Upper lobe of left lung (tissue), 6 donors: ENCODE measurements at regions not wholly inside any gene's neighbourhood (a gene's known extent, or its start where the extent isn't known, plus 50 kb on each side); places are given as distances from the start of the nearest gene placed in this dataset.

Experiments
- ATAC-seq, 2 donors: fragments of 200-7000 bp; cut with Tn5 transposase; one replicate each; pipeline ENCODE4 v1.9.1; 2022; ENCODE audit warnings: mild to moderate bottlenecking in 2 of 2, moderate library complexity in 2 of 2; ENCODE audit not compliant: low FRiP score in 2 of 2
- DNase-seq, 2 donors: peaks; one replicate each; pipeline ENCODE4 v3.0.0-alpha.2; 2019 to 2020
- H3K27ac ChIP-seq, 4 donors: fragments of 200-600 bp; sonication (generic); one replicate each; pipeline ENCODE4 v1.5.1; 2016 to 2019
- H3K27me3 ChIP-seq, 4 donors: fragments of 200-600 bp; sonication (generic); one replicate each; pipeline ENCODE4 v1.5.1; 2017 to 2019
- H3K36me3 ChIP-seq, 4 donors: fragments of 200-600 bp; sonication (generic); one replicate each; pipeline ENCODE4 v1.5.1; 2016 to 2019
- H3K4me1 ChIP-seq, 4 donors: fragments of 200-600 bp; sonication (generic); one replicate each; pipeline ENCODE4 v1.5.1; 2018 to 2019
- H3K4me3 ChIP-seq, 4 donors: fragments of 200-600 bp; sonication (generic); one replicate each; pipeline ENCODE4 v1.5.1; 2017 to 2019; ENCODE audit warnings: mild to moderate bottlenecking in 2 of 4, moderate library complexity in 1 of 4
- H3K9me3 ChIP-seq, 4 donors: fragments of 200-600 bp; sonication (generic); one replicate each; pipeline ENCODE4 v1.5.1; 2018 to 2019
- CTCF ChIP-seq, 6 experiments: fragments of 450-650 bp in 4 of 6; fragments of 200-600 bp in 2 of 6; sonication (generic) in 2 of 6; IDR thresholded peaks; one replicate each; pipeline ENCODE4 v1.5.1; 2016 to 2019; ENCODE audit warnings: antibody characterized with exemption in 6 of 6
- EP300 ChIP-seq, 4 donors: sonication (generic); formaldehyde crosslinking; IDR thresholded peaks; one replicate each; pipeline ENCODE4 v1.5.1; 2017; ENCODE audit warnings: antibody characterized with exemption in 4 of 4, control low read depth in 2 of 4
- POLR2A ChIP-seq, 4 donors: fragments of 450-650 bp; IDR thresholded peaks; one replicate each; pipeline ENCODE4 v1.5.1; 2016 to 2017; ENCODE audit warnings: antibody characterized with exemption in 4 of 4, mild to moderate bottlenecking in 2 of 4
- POLR2AphosphoS5 ChIP-seq, 2 donors: sonication (generic); formaldehyde crosslinking; IDR thresholded peaks; one replicate each; pipeline ENCODE4 v1.5.1; 2017; ENCODE audit warnings: antibody characterized with exemption in 2 of 2
- WGBS, 2 donors: methylation state at CpG; one replicate each; pipeline ENCODE4 v1.1.5; 2017 to 2018; 5-methylcytosine and 5-hydroxymethylcytosine counted together
- donor health status: DM: no; HTN: no; CAD: no; lungs with moderate emphysema.
- donor health status: DM: no; HTN: yes; CAD: no; lungs with severe emphysema.

- WGBS, 2 donors, result 0 to 11% methylated on average over 1 of the region's 1 CpG
- no peak for DNase-seq
- Histone ChIP-seq H3K9me3 (peaks cover 0 to 3% (median 0%) of the 10 kb centered on the region in 4 donors), H3K27me3 (no peaks in the 10 kb centered on the region), H3K4me1 (no peaks in the 10 kb centered on the region), H3K27ac (no peak overlapping the region), H3K36me3 (no peaks in the 10 kb centered on the region), H3K4me3 (no peak overlapping the region)
- TF ChIP-seq POLR2A (IDR thresholded peaks at IDR 0.05) (no peak), EP300 (IDR thresholded peaks at IDR 0.05) (no peak), POLR2AphosphoS5 (IDR thresholded peaks at IDR 0.05) (no peak), CTCF (IDR thresholded peaks at IDR 0.05) (no peak)
- no peak for ATAC-seq
These were observed 86.8 kb downstream of the ANKRD7 start for GRCh38 chr7:118311121-118311836.

GRCh38 chr7:118312051-118312450 is 87.5 kb downstream of the ANKRD7 start:
- TF ChIP-seq POLR2AphosphoS5 (IDR thresholded peaks at IDR 0.05) (no peak), EP300 (IDR thresholded peaks at IDR 0.05) (no peak)
- DNase-seq, result no peak
- Histone ChIP-seq H3K36me3 (no peaks in the 10 kb centered on the region), H3K4me1 (no peaks in the 10 kb centered on the region), H3K27ac (no peak overlapping the region), H3K9me3 (peaks cover 0 to 3% (median 0%) of the 10 kb centered on the region in 4 donors), H3K27me3 (no peaks in the 10 kb centered on the region), H3K4me3 (no peak overlapping the region)
- no peak for ATAC-seq
- WGBS, 2 donors, result 66 to 69% methylated on average over 1 of the region's 1 CpG

- Histone ChIP-seq H3K27me3 (no peaks in the 10 kb centered on the region), H3K4me3 (no peak overlapping the region), H3K36me3 (no peaks in the 10 kb centered on the region), H3K9me3 (peaks cover 0 to 3% (median 0%) of the 10 kb centered on the region in 4 donors), H3K4me1 (no peaks in the 10 kb centered on the region), H3K27ac (no peak overlapping the region)
- WGBS, 2 donors, result 97 to 100% methylated on average over 1 of the region's 1 CpG
- ATAC-seq (no peak), DNase-seq (no peak)
- TF ChIP-seq EP300 (IDR thresholded peaks at IDR 0.05) (no peak), POLR2A (IDR thresholded peaks at IDR 0.05) (no peak), CTCF (IDR thresholded peaks at IDR 0.05) (no peak), POLR2AphosphoS5 (IDR thresholded peaks at IDR 0.05) (no peak)
These were observed 88.5 kb downstream of the ANKRD7 start for GRCh38 chr7:118312966-118313365.

- peak in 1 of 2 donors; percentile 2 for DNase-seq
- TF ChIP-seq CTCF (IDR thresholded peaks at IDR 0.05) (no peak), EP300 (IDR thresholded peaks at IDR 0.05) (no peak)
These were observed 100.4 kb downstream of the ANKRD7 start for GRCh38 chr7:118324790-118325449.

GRCh38 chr7:118325450-118325808 is 100.9 kb downstream of the ANKRD7 start:
- no peak overlapping the region for H3K27ac ChIP-seq
- no peak for DNase-seq
- H3K36me3 ChIP-seq, result no peaks in the 10 kb centered on the region
- TF ChIP-seq EP300 (IDR thresholded peaks at IDR 0.05), result no peak
- TF ChIP-seq POLR2AphosphoS5 (IDR thresholded peaks at IDR 0.05), result no peak
- no peak for TF ChIP-seq POLR2A (IDR thresholded peaks at IDR 0.05)
- no peak for TF ChIP-seq CTCF (IDR thresholded peaks at IDR 0.05)
- no peaks in the 10 kb centered on the region for H3K9me3 ChIP-seq
- H3K4me3 ChIP-seq, result no peak overlapping the region
- ATAC-seq, result no peak
- no peaks in the 10 kb centered on the region for H3K27me3 ChIP-seq
- H3K4me1 ChIP-seq, result no peaks in the 10 kb centered on the region

More at GRCh38 chr7:118324790-118325449, 100.4 kb downstream of the ANKRD7 start:
- Histone ChIP-seq H3K4me3 (no peak overlapping the region), H3K27me3 (no peaks in the 10 kb centered on the region), H3K4me1 (no peaks in the 10 kb centered on the region), H3K27ac (no peak overlapping the region), H3K36me3 (no peaks in the 10 kb centered on the region), H3K9me3 (no peaks in the 10 kb centered on the region)
- WGBS, 2 donors, result 87 to 96% methylated on average over 4 of the region's 4 CpGs
- peak in 1 of 2 donors; percentile 65 for ATAC-seq
